K562 (cell line): ENCODE measurements at regions not wholly inside any gene's neighbourhood (a gene's known extent, or its start where the extent isn't known, plus 50 kb on each side); places are given as distances from the start of the nearest gene placed in this dataset.

Experiments
- ARID1B ChIP-seq: fragments of 450-650 bp; IDR thresholded peaks from 2 replicates; pipeline ENCODE4 v1.6.1; 2016; ENCODE audit warnings: antibody characterized with exemption, mild to moderate bottlenecking, inconsistent platforms
- DEAF1 ChIP-seq: fragments of 450-650 bp; formaldehyde crosslinking; IDR thresholded peaks from 2 replicates; pipeline ENCODE4 v1.4.0; 2020; ENCODE audit warnings: mild to moderate bottlenecking, moderate library complexity
- FOXJ3 ChIP-seq: sonication (generic); formaldehyde crosslinking; IDR thresholded peaks from 2 replicates; pipeline ENCODE4 v1.4.0; 2020; ENCODE audit warnings: mild to moderate bottlenecking, missing genetic modification reagents
- HMG20A ChIP-seq: fragments of 450-650 bp; formaldehyde crosslinking; conservative IDR thresholded peaks from 2 replicates; pipeline ENCODE4 v1.4.0; 2020; ENCODE audit warnings: mild to moderate bottlenecking, mixed read lengths
- NCOR1 ChIP-seq: fragments of 450-650 bp; IDR thresholded peaks from 2 replicates; pipeline ENCODE4 v1.6.1; 2016; ENCODE audit warnings: mild to moderate bottlenecking, moderate library complexity
- RFX5 ChIP-seq: IDR thresholded peaks from 2 replicates; pipeline ENCODE4 v1.6.1; 2011; ENCODE audit warnings: low read depth, mild to moderate bottlenecking, improper control_type of control experiment, low read length
- SFPQ ChIP-seq: fragments of 200-400 bp; formaldehyde crosslinking; IDR thresholded peaks from 2 replicates; pipeline ENCODE4 v1.6.1; 2017; ENCODE audit warnings: mild to moderate bottlenecking, low read depth, low read length, moderate library complexity
- ZBTB11 ChIP-seq, 3 experiments: fragments of 200-800 bp in 1 of 3; fragments of 250-450 bp in 1 of 3; fragments of 450-650 bp in 1 of 3; sonication (Bioruptor Pico) in 1 of 3; sonication (Bioruptor generic) in 1 of 3; formaldehyde crosslinking in 1 of 3; IDR thresholded peaks; 2 replicates each; pipeline versions ENCODE4 v1.6.1 to v1.8.0; 2016 to 2022; ENCODE audit warnings: mild to moderate bottlenecking in 2 of 3, missing genetic modification characterization in 2 of 3, missing compliant biosample characterization in 1 of 3, moderate library complexity in 1 of 3
- ZBTB2 ChIP-seq: fragments of 450-650 bp; IDR thresholded peaks from 2 replicates; pipeline ENCODE4 v1.6.1; 2016; ENCODE audit warnings: antibody characterized with exemption
- ZBTB5 ChIP-seq: fragments of 450-650 bp; IDR thresholded peaks from 2 replicates; pipeline ENCODE4 v1.6.1; 2017; ENCODE audit warnings: antibody characterized with exemption
- ZNF431 ChIP-seq: sonication (generic); formaldehyde crosslinking; IDR thresholded peaks from 2 replicates; pipeline ENCODE4 v1.8.0; 2022; ENCODE audit warnings: mild to moderate bottlenecking, missing genetic modification reagents
- ZNF512 ChIP-seq: IDR thresholded peaks from 2 replicates; pipeline ENCODE4 v1.6.1; 2016; ENCODE audit warnings: missing genetic modification characterization, missing compliant biosample characterization

- peak in 1 of 3 experiments; percentile 63; a peak in 1 of 6 replicates for TF ChIP-seq ZBTB11 (CRISPR knock-in tag; IDR thresholded peaks at IDR 0.05)
- peak; percentile 63 for TF ChIP-seq ZBTB2
- no peak for TF ChIP-seq NCOR1
- peak; percentile 27; the same call in 1 of the 2 replicates for TF ChIP-seq ZNF431 (CRISPR knock-in tag)
- no peak for TF ChIP-seq DEAF1
- TF ChIP-seq ZNF512 (tag), result no peak
- TF ChIP-seq HMG20A, result no peak
- no peak for TF ChIP-seq RFX5
- TF ChIP-seq ZBTB5, result no peak
- TF ChIP-seq FOXJ3 (CRISPR knock-in tag), result no peak
- TF ChIP-seq ARID1B, result peak; percentile 67
- no peak for TF ChIP-seq SFPQ
Observed at GRCh38 chrX:40175511-40176350, 78.0 kb upstream of the BCOR start (continued).
